B cell (primary cell): ENCODE measurements at regions not wholly inside any gene's neighbourhood (a gene's known extent, or its start where the extent isn't known, plus 50 kb on each side); places are given as distances from the start of the nearest gene placed in this dataset.

Experiments used
- CTCF ChIP-seq: fragments of 200-600 bp; IDR thresholded peaks from one replicate; pipeline ENCODE4 v1.8.0; 2022; ENCODE audit warnings: antibody characterized with exemption, mild to moderate bottlenecking
- EZH2 ChIP-seq: IDR thresholded peaks from 2 replicates; pipeline ENCODE4 v1.6.1; 2012; ENCODE audit warnings: borderline replicate concordance, low read depth, mild to moderate bottlenecking, moderate library complexity, low read length; ENCODE audit not compliant: insufficient read depth, poor library complexity, severe bottlenecking

DNA sequence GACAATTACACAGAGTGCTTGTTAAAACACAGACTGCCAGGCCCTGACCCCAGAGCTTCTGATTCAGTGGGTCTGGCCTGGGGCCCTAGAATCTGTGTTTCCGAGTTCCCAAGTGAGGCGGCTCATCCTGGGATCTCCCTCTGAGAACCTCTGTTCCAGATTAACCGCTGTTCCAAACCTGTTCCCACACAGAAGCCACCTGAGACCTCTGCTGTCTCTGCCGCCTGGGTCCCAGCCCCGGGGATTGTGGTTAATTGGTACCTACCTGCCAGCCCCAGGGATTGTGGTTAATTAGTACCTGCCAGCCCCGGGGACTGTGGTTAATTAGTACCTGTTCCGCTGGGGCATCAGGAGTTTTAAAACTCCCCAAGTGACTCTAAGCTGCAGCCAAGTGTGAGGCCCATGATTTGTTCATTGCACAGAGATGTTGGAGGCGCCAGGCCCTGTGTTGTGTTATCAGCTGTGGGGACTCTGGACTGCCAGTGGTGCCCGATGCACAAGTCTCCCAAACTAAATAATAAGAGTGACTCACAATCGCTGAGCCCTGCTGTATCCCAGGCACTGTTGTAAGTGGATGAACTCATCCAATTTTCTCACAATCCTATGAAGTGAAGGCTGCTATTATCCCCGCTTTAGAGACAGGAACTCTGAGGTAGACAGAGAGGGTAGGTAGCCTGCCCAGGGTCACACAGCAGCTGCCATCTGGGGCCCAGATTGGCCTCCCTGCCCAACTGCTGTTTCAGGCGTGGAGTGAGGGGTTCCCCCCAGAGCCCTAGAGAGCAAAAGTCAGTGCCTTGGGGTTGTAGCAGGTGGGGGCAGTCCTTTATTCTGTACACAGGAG, 219.7 kb downstream of the IRF8 start:
- TF ChIP-seq CTCF = no peak
- TF ChIP-seq EZH2 = no peak
